ENCODE measurements at regions not wholly inside any gene's neighbourhood (a gene's known extent, or its start where the extent isn't known, plus 50 kb on each side); places are given as distances from the start of the nearest gene placed in this dataset.

GRCh38 chr15:46955576-46955975 lies 761.7 kb upstream of the SEMA6D start:
- Histone ChIP-seq H3K4me1 (peaks cover 0 to 23% (median 6%) of the 10 kb centered on the region in 9 donors), H3K36me3 (no peaks in the 10 kb centered on the region), H3K27ac (no peak overlapping the region), H3K9me3 (peaks cover 0 to 9% (median 5%) of the 10 kb centered on the region in 11 donors), H3K4me3 (no peak overlapping the region), H3K27me3 (no peaks in the 10 kb centered on the region)
- intact Hi-C loops (cut with DNase I) = loop anchor here in 1 of 10 donors (10.0 kb wide), 1 partner anchor 61 kb away; no protein-coding TSS in a partner anchor
- ATAC-seq (no peak), DNase-seq (no peak)
- TF ChIP-seq CTCF (IDR thresholded peaks at IDR 0.05) = no peak
- WGBS, 2 donors = 72 to 84% methylated on average over 3 of the region's 3 CpGs

- peaks cover 0 to 3% (median 0%) of the 10 kb centered on the region in 11 donors for H3K9me3 ChIP-seq
- DNase-seq (peak in 1 of 2 donors; percentile 72), ATAC-seq (peak; percentile 92 to 100 (median 97))
- H3K27me3 ChIP-seq = no peaks in the 10 kb centered on the region
- 36 to 39% methylated on average over 3 of the region's 3 CpGs for WGBS, 2 donors
- no peak overlapping the region for H3K4me3 ChIP-seq
- intact Hi-C loops (cut with DNase I) = loop anchor here in 1 of 10 donors (10.0 kb wide), 1 partner anchor 62 kb away; no protein-coding TSS in a partner anchor
- H3K27ac ChIP-seq = peak overlapping the region in 2 of 10 donors; percentile 23 to 36
- TF ChIP-seq CTCF (IDR thresholded peaks at IDR 0.05) = no peak
- no peaks in the 10 kb centered on the region for H3K36me3 ChIP-seq
- peaks cover 0 to 26% (median 9%) of the 10 kb centered on the region in 9 donors for H3K4me1 ChIP-seq
Measured at GRCh38 chr15:46956456-46956855, 760.8 kb upstream of the SEMA6D start.

DNA sequence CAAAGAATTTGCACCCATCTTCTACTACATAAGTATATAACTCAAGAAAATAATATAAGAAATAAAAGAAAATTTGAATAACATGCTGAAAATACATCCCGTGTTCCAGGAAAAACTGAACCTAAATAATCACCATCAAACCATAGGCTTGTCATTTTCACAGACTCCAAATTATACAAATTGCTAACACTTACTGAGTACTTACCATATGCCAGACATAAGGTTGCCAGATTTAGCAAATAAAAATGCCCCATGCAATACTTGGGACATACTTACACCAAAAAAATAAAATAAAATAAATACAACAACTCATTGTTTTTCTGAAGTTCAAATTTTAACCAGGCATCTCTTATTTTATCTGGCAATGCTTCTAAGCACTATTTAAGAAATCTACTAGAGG lies 760.4 kb upstream of the SEMA6D start:
- no peak for TF ChIP-seq CTCF (IDR thresholded peaks at IDR 0.05)
- WGBS, 2 donors = 90% methylated on average over 1 of the region's 1 CpG
- peaks cover 0 to 30% (median 13%) of the 10 kb centered on the region in 9 donors for H3K4me1 ChIP-seq
- DNase-seq (no peak), ATAC-seq (no peak)
- H3K9me3 ChIP-seq = no peaks in the 10 kb centered on the region
- H3K36me3 ChIP-seq = no peaks in the 10 kb centered on the region
- peak overlapping the region in 1 of 10 donors; percentile 23 for H3K27ac ChIP-seq
- intact Hi-C loops (cut with DNase I) = loop anchor here in 1 of 10 donors (10.0 kb wide), 1 partner anchor 62 kb away; no protein-coding TSS in a partner anchor
- H3K4me3 ChIP-seq = no peak overlapping the region
- H3K27me3 ChIP-seq = no peaks in the 10 kb centered on the region

GRCh38 chr15:46960581-46960980 lies 756.7 kb upstream of the SEMA6D start:
- peaks cover 0 to 13% (median 0%) of the 10 kb centered on the region in 11 donors for H3K9me3 ChIP-seq
- H3K36me3 ChIP-seq = no peaks in the 10 kb centered on the region
- H3K4me1 ChIP-seq = peaks cover 0 to 26% (median 13%) of the 10 kb centered on the region in 9 donors
- ATAC-seq (no peak), DNase-seq (no peak)
- no peak overlapping the region for H3K4me3 ChIP-seq
- 63 to 74% methylated on average over 3 of the region's 3 CpGs for WGBS, 2 donors
- H3K27ac ChIP-seq = no peak overlapping the region
- no peaks in the 10 kb centered on the region for H3K27me3 ChIP-seq
- no peak for TF ChIP-seq CTCF (IDR thresholded peaks at IDR 0.05)
- intact Hi-C loops (cut with DNase I) = no loop called here

Measured in heart right ventricle (tissue), 16 donors.